IMR-90 (cell line): ENCODE measurements at regions not wholly inside any gene's neighbourhood (a gene's known extent, or its start where the extent isn't known, plus 50 kb on each side); places are given as distances from the start of the nearest gene placed in this dataset.

Source experiments
- ATAC-seq: fragments of 200-7000 bp; cut with Tn5 transposase; 2 replicates; pipeline ENCODE4 v1.9.1; 2020; ENCODE audit warnings: low read depth, mild to moderate bottlenecking, moderate library complexity
- BruUV-seq: library from RNA; stranded (reverse); fragments of 400-500 nt; replicated peaks from 2 replicates; lab custom pipeline; 2021; lab: Mats Ljungman, UMichigan
- CTCF ChIA-PET: fragments of 300-600 bp; formaldehyde crosslinking; extraction: SDS; loops from one replicate; lab custom pipeline; 2021; ENCODE audit warnings: antibody characterized with exemption; lab: Yijun Ruan, JAX
- POLR2A ChIA-PET: fragments of 300-600 bp; sonication (Branson Sonifier 250); formaldehyde crosslinking; loops from one replicate; lab custom pipeline; 2022; ENCODE audit warnings: antibody characterized with exemption; ENCODE audit not compliant: unreplicated experiment; lab: Charles Lee
- DNase-seq: peaks from one replicate; pipeline ENCODE4 v3.0.0; 2013
- H2AFZ ChIP-seq: replicated peaks from 2 replicates; pipeline ENCODE3; 2013; ENCODE audit warnings: low read length, mild to moderate bottlenecking; ENCODE audit not compliant: poor library complexity
- H2AK5ac ChIP-seq: 2 replicates; pipeline ENCODE4 v1.6.1; 2013; ENCODE audit warnings: low read depth, low read length, inconsistent platforms
- H2AK9ac ChIP-seq: replicated peaks from 2 replicates; pipeline ENCODE3; 2013; ENCODE audit warnings: mild to moderate bottlenecking, low read depth, low read length, moderate library complexity; ENCODE audit not compliant: poor library complexity
- H2BK120ac ChIP-seq: 2 replicates; pipeline ENCODE4 v1.6.1; 2013; ENCODE audit warnings: low read depth, low read length, inconsistent platforms
- H2BK15ac ChIP-seq: 3 replicates; pipeline ENCODE4 v1.6.1; 2013; ENCODE audit warnings: low read depth, low read length, inconsistent platforms
- H2BK20ac ChIP-seq: 2 replicates; pipeline ENCODE4 v1.6.1; 2013; ENCODE audit warnings: low read depth, mild to moderate bottlenecking, inconsistent platforms, low read length, moderate library complexity
- H2BK5ac ChIP-seq: 2 replicates; pipeline ENCODE4 v1.6.1; 2013; ENCODE audit warnings: mild to moderate bottlenecking, low read depth, low read length, inconsistent platforms; ENCODE audit not compliant: poor library complexity, severe bottlenecking
- H3K14ac ChIP-seq: replicated peaks from 2 replicates; pipeline ENCODE4 v1.6.1; 2013; ENCODE audit warnings: low read depth, low read length, inconsistent platforms
- H3K18ac ChIP-seq: 2 replicates; pipeline ENCODE4 v1.6.1; 2013; ENCODE audit warnings: low read depth, low read length, control low read depth
- H3K23ac ChIP-seq: 2 replicates; pipeline ENCODE4 v1.6.1; 2013; ENCODE audit warnings: low read depth, low read length, inconsistent platforms
- H3K27ac ChIP-seq: 2 replicates; pipeline ENCODE4 v1.5.1; 2013; ENCODE audit warnings: mild to moderate bottlenecking, control low read depth, low read length; ENCODE audit not compliant: insufficient read depth
- H3K27me3 ChIP-seq: 2 replicates; pipeline ENCODE4 v1.6.1; 2013; ENCODE audit warnings: low read length; ENCODE audit not compliant: control insufficient read depth, insufficient read depth
- H3K36me3 ChIP-seq: 2 replicates; pipeline ENCODE4 v1.6.1; 2013; ENCODE audit warnings: low read length, mixed read lengths; ENCODE audit not compliant: control insufficient read depth, insufficient read depth
- H3K4ac ChIP-seq: 2 replicates; pipeline ENCODE4 v1.6.1; 2013; ENCODE audit warnings: low read depth, low read length, inconsistent platforms
- H3K4me1 ChIP-seq: 2 replicates; pipeline ENCODE4 v1.6.1; 2013; ENCODE audit warnings: low read length, mixed read lengths; ENCODE audit not compliant: control insufficient read depth, insufficient read depth
- H3K4me2 ChIP-seq: 2 replicates; pipeline ENCODE4 v1.6.1; 2013; ENCODE audit warnings: low read depth, mild to moderate bottlenecking, control low read depth, low read length, moderate library complexity
- H3K4me3 ChIP-seq: 2 replicates; pipeline ENCODE4 v1.5.1; 2013; ENCODE audit warnings: low read depth, mild to moderate bottlenecking, control low read depth, low read length, moderate library complexity; ENCODE audit not compliant: insufficient read depth
- H3K56ac ChIP-seq: 2 replicates; pipeline ENCODE4 v1.6.1; 2013; ENCODE audit warnings: low read length, inconsistent platforms; ENCODE audit not compliant: insufficient read depth; ENCODE audit errors: extremely low read depth
- H3K79me1 ChIP-seq, 2 experiments: 2 replicates each; pipeline ENCODE4 v1.6.1; 2013; ENCODE audit warnings: low read length in 2 of 2, inconsistent platforms in 1 of 2, low read depth in 1 of 2
- H3K9ac ChIP-seq: 2 replicates; pipeline ENCODE4 v1.6.1; 2013; ENCODE audit warnings: low read depth, low read length, control low read depth
- H3K9me1 ChIP-seq: 2 replicates; pipeline ENCODE4 v1.6.1; 2013; ENCODE audit warnings: low read length, inconsistent platforms; ENCODE audit not compliant: insufficient read depth
- H3K9me3 ChIP-seq: 2 replicates; pipeline ENCODE4 v1.6.1; 2013; ENCODE audit warnings: low read length; ENCODE audit not compliant: control insufficient read depth, insufficient read depth
- H4K20me1 ChIP-seq: 2 replicates; pipeline ENCODE4 v1.6.1; 2013; ENCODE audit warnings: low read length, inconsistent platforms; ENCODE audit not compliant: insufficient read depth
- H4K5ac ChIP-seq: 2 replicates; pipeline ENCODE4 v1.6.1; 2013; ENCODE audit warnings: mild to moderate bottlenecking, low read depth, low read length, control low read depth
- H4K8ac ChIP-seq, 2 experiments: 2 replicates each; pipeline ENCODE4 v1.6.1; 2013; ENCODE audit warnings: low read depth in 2 of 2, low read length in 2 of 2, control low read depth in 1 of 2, inconsistent platforms in 1 of 2
- H4K91ac ChIP-seq: 2 replicates; pipeline ENCODE4 v1.6.1; 2013; ENCODE audit warnings: low read depth, low read length, inconsistent platforms; ENCODE audit not compliant: insufficient read depth
- CEBPB ChIP-seq: IDR thresholded peaks from 2 replicates; pipeline ENCODE4 v1.6.1; 2012; ENCODE audit warnings: low read depth, low read length, improper control_type of control experiment
- CHD1 ChIP-seq: IDR thresholded peaks from 2 replicates; pipeline ENCODE4 v1.6.1; 2012; ENCODE audit warnings: low read depth, low read length, improper control_type of control experiment
- CTCF ChIP-seq: conservative IDR thresholded peaks from 2 replicates; pipeline ENCODE4 v1.5.1; 2012; ENCODE audit warnings: mild to moderate bottlenecking, low read depth, low read length, improper control_type of control experiment
- FOS ChIP-seq: fragments of 150-350 bp; IDR thresholded peaks from 2 replicates; pipeline ENCODE4 v1.6.1; 2016; ENCODE audit warnings: low read depth, low read length
- MAFK ChIP-seq: IDR thresholded peaks from 2 replicates; pipeline ENCODE4 v1.6.1; 2012; ENCODE audit warnings: low read depth, low read length, improper control_type of control experiment
- RCOR1 ChIP-seq: IDR thresholded peaks from 2 replicates; pipeline ENCODE4 v1.6.1; 2012; ENCODE audit warnings: mild to moderate bottlenecking, low read length, improper control_type of control experiment; ENCODE audit not compliant: insufficient replicate concordance
- SMC3 ChIP-seq: fragments of 150-350 bp; IDR thresholded peaks from 2 replicates; pipeline ENCODE4 v1.6.1; 2016; ENCODE audit warnings: low read depth, mild to moderate bottlenecking, antibody characterized with exemption, low read length, moderate library complexity
- WGBS, 2 experiments: methylation state at CpG; one replicate each; pipeline versions ENCODE4 v1.1.5 to v1.1.7; 2013; ENCODE audit warnings: missing lambda C conversion rate in 2 of 2; ENCODE audit not compliant: insufficient read length in 1 of 2; ENCODE audit errors: extremely low coverage in 2 of 2; 5-methylcytosine and 5-hydroxymethylcytosine counted together
- dilution Hi-C: fragments of 300-500 bp; cut with HindIII; formaldehyde crosslinking; loops from one replicate; pipeline ENCODE4 v1.14.3; 2018; ENCODE audit warnings: low sequenced_read_pairs; ENCODE audit not compliant: unreplicated experiment
- in situ Hi-C: fragments of 300-500 bp; cut with MboI; formaldehyde crosslinking; loops from 3 replicates; pipeline ENCODE4 v1.14.3; 2019; ENCODE audit warnings: low sequenced_read_pairs, inconsistent platforms, mixed read lengths
- intact Hi-C: fragments of 100-400 bp; cut with micrococcal nuclease; formaldehyde crosslinking; loops from 2 replicates; pipeline ENCODE4 v1.10.0; 2022

GRCh38 chr17:14864127-14864526 is 401.0 kb downstream of the PMP22 start:
- H4K91ac ChIP-seq = no peak overlapping the region
- H3K9me3 ChIP-seq = peaks cover 3% of the 10 kb centered on the region; the same call in 1 of the 2 replicates
- H3K79me1 ChIP-seq = no peaks in the 10 kb centered on the region
- no peak overlapping the region for H3K4ac ChIP-seq
- no peak overlapping the region for H2BK120ac ChIP-seq
- no peak overlapping the region for H2BK15ac ChIP-seq
- H2BK20ac ChIP-seq = no peak overlapping the region
- POLR2A ChIA-PET = no interaction called here
- DNase-seq (no peak), ATAC-seq (no peak)
- no peaks in the 10 kb centered on the region for H4K20me1 ChIP-seq
- H3K9ac ChIP-seq = no peak overlapping the region
- no peak overlapping the region for H4K5ac ChIP-seq
- BruUV-seq = no TSS peak
- no peak overlapping the region for H2AK9ac ChIP-seq
- H2AFZ ChIP-seq = no peak overlapping the region
- H3K14ac ChIP-seq = no peak overlapping the region
- no peak for TF ChIP-seq CHD1
- no peak for TF ChIP-seq SMC3
- TF ChIP-seq CTCF = no peak
- TF ChIP-seq CEBPB = no peak
- no peak for TF ChIP-seq MAFK
- no peak for TF ChIP-seq RCOR1
- TF ChIP-seq FOS = no peak
- H3K56ac ChIP-seq = no peak overlapping the region
- in situ Hi-C loops = no loop called here
- no peak overlapping the region for H2AK5ac ChIP-seq
- H3K23ac ChIP-seq = no peak overlapping the region
- no peaks in the 10 kb centered on the region for H3K9me1 ChIP-seq
- dilution Hi-C loops = no loop called here
- no CpG with 5 or more reads among the region's 1 CpG for WGBS, 2 experiments
- no peak overlapping the region for H3K18ac ChIP-seq
- peaks cover 2% of the 10 kb centered on the region; the same call in 1 of the 2 replicates for H3K4me1 ChIP-seq
- no peak overlapping the region for H3K4me3 ChIP-seq
- no peak overlapping the region for H3K27ac ChIP-seq
- H3K36me3 ChIP-seq = no peaks in the 10 kb centered on the region
- no peak overlapping the region for H4K8ac ChIP-seq
- CTCF ChIA-PET = no interaction called here
- no peak overlapping the region for H2BK5ac ChIP-seq
- H3K27me3 ChIP-seq = no peaks in the 10 kb centered on the region
- H3K4me2 ChIP-seq = no peak overlapping the region
- intact Hi-C loops = no loop called here
